Nephron (organoid): ENCODE measurements at regions not wholly inside any gene's neighbourhood (a gene's known extent, or its start where the extent isn't known, plus 50 kb on each side); places are given as distances from the start of the nearest gene placed in this dataset.

Source experiments
- H3K27ac Mint-ChIP-seq, 3 experiments: 2 replicates each; pipeline ENCODE4 v1.8.0; 2020; ENCODE audit warnings: mixed read lengths in 3 of 3, mild to moderate bottlenecking in 2 of 3, moderate library complexity in 1 of 3
- H3K27me3 Mint-ChIP-seq: 2 replicates; pipeline ENCODE4 v1.8.0; 2021; ENCODE audit warnings: low read depth, mild to moderate bottlenecking, moderate library complexity, mixed read lengths
- H3K36me3 Mint-ChIP-seq: 2 replicates; pipeline ENCODE4 v1.8.0; 2020; ENCODE audit warnings: low read depth, mixed read lengths
- H3K4me1 Mint-ChIP-seq: 2 replicates; pipeline ENCODE4 v1.8.0; 2020; ENCODE audit warnings: mixed read lengths
- H3K4me3 Mint-ChIP-seq, 3 experiments: 2 replicates each; pipeline ENCODE4 v1.8.0; 2020; ENCODE audit warnings: mild to moderate bottlenecking in 3 of 3, mixed read lengths in 3 of 3, moderate library complexity in 2 of 3
- H3K9me3 Mint-ChIP-seq: 2 replicates; pipeline ENCODE4 v1.8.0; 2020; ENCODE audit warnings: mixed read lengths
- TF ChIP-seq, protein P1 (sequence below), 3 experiments: fragments of 200-600 bp; sonication (generic); IDR thresholded peaks; one replicate each; pipeline ENCODE4 v1.5.0; 2021; ENCODE audit warnings: antibody characterized with exemption in 3 of 3; ENCODE audit not compliant: unreplicated experiment in 3 of 3

GRCh38 chr17:68178831-68179230, 69.0 kb upstream of the AMZ2 start:
- Mint-ChIP-seq H3K27ac (no peak overlapping the region), H3K36me3 (peaks cover 4% of the 10 kb centered on the region), H3K4me3 (no peak overlapping the region), H3K4me1 (peaks cover 4% of the 10 kb centered on the region), H3K9me3 (no peaks in the 10 kb centered on the region), H3K27me3 (peaks cover 3% of the 10 kb centered on the region)
- TF ChIP-seq, protein P1, sequence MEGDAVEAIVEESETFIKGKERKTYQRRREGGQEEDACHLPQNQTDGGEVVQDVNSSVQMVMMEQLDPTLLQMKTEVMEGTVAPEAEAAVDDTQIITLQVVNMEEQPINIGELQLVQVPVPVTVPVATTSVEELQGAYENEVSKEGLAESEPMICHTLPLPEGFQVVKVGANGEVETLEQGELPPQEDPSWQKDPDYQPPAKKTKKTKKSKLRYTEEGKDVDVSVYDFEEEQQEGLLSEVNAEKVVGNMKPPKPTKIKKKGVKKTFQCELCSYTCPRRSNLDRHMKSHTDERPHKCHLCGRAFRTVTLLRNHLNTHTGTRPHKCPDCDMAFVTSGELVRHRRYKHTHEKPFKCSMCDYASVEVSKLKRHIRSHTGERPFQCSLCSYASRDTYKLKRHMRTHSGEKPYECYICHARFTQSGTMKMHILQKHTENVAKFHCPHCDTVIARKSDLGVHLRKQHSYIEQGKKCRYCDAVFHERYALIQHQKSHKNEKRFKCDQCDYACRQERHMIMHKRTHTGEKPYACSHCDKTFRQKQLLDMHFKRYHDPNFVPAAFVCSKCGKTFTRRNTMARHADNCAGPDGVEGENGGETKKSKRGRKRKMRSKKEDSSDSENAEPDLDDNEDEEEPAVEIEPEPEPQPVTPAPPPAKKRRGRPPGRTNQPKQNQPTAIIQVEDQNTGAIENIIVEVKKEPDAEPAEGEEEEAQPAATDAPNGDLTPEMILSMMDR (IDR thresholded peaks at IDR 0.05; ENCODE audit: unreplicated experiment in 3 of 3): no peak

- peaks cover 3% of the 10 kb centered on the region for H3K27me3 Mint-ChIP-seq
- H3K27ac Mint-ChIP-seq: no peak overlapping the region
- H3K4me1 Mint-ChIP-seq: peaks cover 4% of the 10 kb centered on the region
Measured at GRCh38 chr17:68179236-68179925, 68.5 kb upstream of the AMZ2 start.

GRCh38 chr17:68179926-68180285, 67.9 kb upstream of the AMZ2 start:
- no peak overlapping the region for H3K4me3 Mint-ChIP-seq
- H3K36me3 Mint-ChIP-seq: peaks cover 4% of the 10 kb centered on the region
- peaks cover 4% of the 10 kb centered on the region for H3K4me1 Mint-ChIP-seq
- H3K27ac Mint-ChIP-seq: no peak overlapping the region
- H3K9me3 Mint-ChIP-seq: no peaks in the 10 kb centered on the region
- peaks cover 8% of the 10 kb centered on the region for H3K27me3 Mint-ChIP-seq
- TF ChIP-seq, protein P1 (IDR thresholded peaks at IDR 0.05; ENCODE audit: unreplicated experiment in 3 of 3): no peak

More at GRCh38 chr17:68179236-68179925, 68.5 kb upstream of the AMZ2 start:
- no peak overlapping the region for H3K4me3 Mint-ChIP-seq
- H3K36me3 Mint-ChIP-seq: peaks cover 4% of the 10 kb centered on the region
- TF ChIP-seq, protein P1 (IDR thresholded peaks at IDR 0.05; ENCODE audit: unreplicated experiment in 3 of 3): no peak
- no peaks in the 10 kb centered on the region for H3K9me3 Mint-ChIP-seq

GRCh38 chr17:68182011-68182306, 65.9 kb upstream of the AMZ2 start:
- Mint-ChIP-seq H3K36me3 (no peaks in the 10 kb centered on the region), H3K27ac (no peak overlapping the region), H3K9me3 (no peaks in the 10 kb centered on the region), H3K4me1 (peaks cover 4% of the 10 kb centered on the region), H3K4me3 (no peak overlapping the region), H3K27me3 (peaks cover 16% of the 10 kb centered on the region)
- TF ChIP-seq, protein P1 (IDR thresholded peaks at IDR 0.05; ENCODE audit: unreplicated experiment in 3 of 3): no peak

DNA sequence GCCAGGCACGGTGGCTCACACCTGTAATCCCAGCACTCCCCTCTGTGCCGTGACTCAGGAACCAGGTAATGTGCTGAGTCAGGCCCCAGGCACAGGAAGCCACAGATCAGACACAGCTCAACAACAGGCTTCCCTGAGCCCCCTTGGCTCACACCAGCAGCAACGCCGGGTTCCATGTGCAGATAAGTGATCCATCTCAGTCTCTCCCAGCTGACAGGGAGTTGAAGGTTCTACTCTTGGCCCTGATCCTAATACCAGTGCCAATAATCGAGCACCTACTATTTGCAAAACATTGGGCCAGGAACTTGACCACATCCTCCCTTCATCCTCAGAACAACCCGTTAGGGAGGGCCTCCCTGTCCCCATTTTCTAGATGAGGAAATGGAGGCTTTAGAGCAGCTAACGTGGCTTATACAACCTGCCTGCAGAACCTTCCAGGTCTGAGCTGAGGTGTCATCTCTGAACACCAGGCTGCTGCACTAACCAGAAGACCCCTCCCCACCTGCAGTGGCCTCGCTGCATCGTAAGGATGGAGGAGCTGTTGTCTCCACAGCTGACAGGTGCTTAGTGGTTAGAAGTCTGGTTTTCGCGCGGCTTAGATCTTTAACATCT, 64.8 kb upstream of the AMZ2 start:
- H3K4me3 Mint-ChIP-seq: no peak overlapping the region
- no peak overlapping the region for H3K27ac Mint-ChIP-seq
- peaks cover 4% of the 10 kb centered on the region for H3K4me1 Mint-ChIP-seq
- peaks cover 24% of the 10 kb centered on the region for H3K27me3 Mint-ChIP-seq
- TF ChIP-seq, protein P1 (IDR thresholded peaks at IDR 0.05; ENCODE audit: unreplicated experiment in 3 of 3): no peak
- no peaks in the 10 kb centered on the region for H3K9me3 Mint-ChIP-seq
- H3K36me3 Mint-ChIP-seq: no peaks in the 10 kb centered on the region

GRCh38 chr17:68184141-68184571, 63.7 kb upstream of the AMZ2 start:
- Mint-ChIP-seq H3K36me3 (no peaks in the 10 kb centered on the region), H3K27me3 (peaks cover 24% of the 10 kb centered on the region), H3K4me3 (no peak overlapping the region), H3K9me3 (no peaks in the 10 kb centered on the region), H3K4me1 (peaks cover 4% of the 10 kb centered on the region), H3K27ac (no peak overlapping the region)
- TF ChIP-seq, protein P1 (IDR thresholded peaks at IDR 0.05; ENCODE audit: unreplicated experiment in 3 of 3): no peak
